ENCODE measurements at regions not wholly inside any gene's neighbourhood (a gene's known extent, or its start where the extent isn't known, plus 50 kb on each side); places are given as distances from the start of the nearest gene placed in this dataset.

GRCh38 chr10:78527296-78527695 lies 493.6 kb downstream of the RPS24 start:
- Histone ChIP-seq H2AFZ (ENCODE audit: low read length) (no peak overlapping the region), H3K4me2 (ENCODE audit: extremely low read depth, insufficient read depth, low read length) (no peak overlapping the region), H3K4me3 (replicated peaks in 1 of 4; ENCODE audit: control extremely low read depth in 1 of 4, insufficient read depth in 1 of 4, low read depth in 3 of 4, low read length in 4 of 4) (no peak overlapping the region), H3K79me2 (ENCODE audit: control insufficient read depth, insufficient read depth, low read length) (no peaks in the 10 kb centered on the region), H4K20me1 (ENCODE audit: control insufficient read depth, extremely low read depth, insufficient read depth, low read length) (no peaks in the 10 kb centered on the region), H3K36me3 (ENCODE audit: control insufficient read depth, insufficient read depth, low read length) (no peaks in the 10 kb centered on the region), H3K27ac (ENCODE audit: insufficient read depth, low read length) (no peak overlapping the region), H3K9ac (ENCODE audit: insufficient read depth, low read length) (no peak overlapping the region), H3K4me1 (ENCODE audit: control insufficient read depth, extremely low read depth, insufficient read depth, low read length) (no peaks in the 10 kb centered on the region), H3K9me3 (ENCODE audit: control insufficient read depth, insufficient read depth, low read depth, low read length) (no peaks in the 10 kb centered on the region), H3K27me3 (ENCODE audit: control insufficient read depth, insufficient read depth, low read length) (no peaks in the 10 kb centered on the region)
- DNase-seq (ENCODE audit: low read depth in 2 of 2): no peak
- TF ChIP-seq EZH2 (IDR thresholded peaks at IDR 0.05; ENCODE audit: low read length, missing control alignments) (no peak), CTCF (conservative IDR thresholded peaks at IDR 0.05 in 1 of 2, IDR thresholded peaks at IDR 0.05 in 1 of 2; ENCODE audit: low read depth in 1 of 2, low read length in 2 of 2) (no peak)

- H3K27me3 ChIP-seq (ENCODE audit: control insufficient read depth, insufficient read depth, low read length): no peaks in the 10 kb centered on the region
- no peaks in the 10 kb centered on the region for H3K36me3 ChIP-seq (ENCODE audit: control insufficient read depth, insufficient read depth, low read length)
Observed at GRCh38 chr10:78528749-78529204, 495.1 kb downstream of the RPS24 start.

GRCh38 chr10:78529262-78529661 lies 495.6 kb downstream of the RPS24 start:
- no peak overlapping the region for H3K4me3 ChIP-seq (replicated peaks in 1 of 4; ENCODE audit: control extremely low read depth in 1 of 4, insufficient read depth in 1 of 4, low read depth in 3 of 4, low read length in 4 of 4)
- TF ChIP-seq CTCF (conservative IDR thresholded peaks at IDR 0.05 in 1 of 2, IDR thresholded peaks at IDR 0.05 in 1 of 2; ENCODE audit: low read depth in 1 of 2, low read length in 2 of 2) (no peak), EZH2 (IDR thresholded peaks at IDR 0.05; ENCODE audit: low read length, missing control alignments) (no peak)

More at GRCh38 chr10:78528749-78529204, 495.1 kb downstream of the RPS24 start:
- H3K79me2 ChIP-seq (ENCODE audit: control insufficient read depth, insufficient read depth, low read length): no peaks in the 10 kb centered on the region
- H3K4me3 ChIP-seq (replicated peaks in 1 of 4; ENCODE audit: control extremely low read depth in 1 of 4, insufficient read depth in 1 of 4, low read depth in 3 of 4, low read length in 4 of 4): no peak overlapping the region
- H3K4me2 ChIP-seq (ENCODE audit: extremely low read depth, insufficient read depth, low read length): no peak overlapping the region
- no peaks in the 10 kb centered on the region for H3K4me1 ChIP-seq (ENCODE audit: control insufficient read depth, extremely low read depth, insufficient read depth, low read length)
- H2AFZ ChIP-seq (ENCODE audit: low read length): no peak overlapping the region
- TF ChIP-seq CTCF (conservative IDR thresholded peaks at IDR 0.05 in 1 of 2, IDR thresholded peaks at IDR 0.05 in 1 of 2; ENCODE audit: low read depth in 1 of 2, low read length in 2 of 2) (no peak), EZH2 (IDR thresholded peaks at IDR 0.05; ENCODE audit: low read length, missing control alignments) (no peak)
- H3K9me3 ChIP-seq (ENCODE audit: control insufficient read depth, insufficient read depth, low read depth, low read length): no peaks in the 10 kb centered on the region
- DNase-seq (ENCODE audit: low read depth in 2 of 2): no peak
- H3K27ac ChIP-seq (ENCODE audit: insufficient read depth, low read length): no peak overlapping the region
- H4K20me1 ChIP-seq (ENCODE audit: control insufficient read depth, extremely low read depth, insufficient read depth, low read length): no peaks in the 10 kb centered on the region
- H3K9ac ChIP-seq (ENCODE audit: insufficient read depth, low read length): no peak overlapping the region

More at GRCh38 chr10:78529262-78529661, 495.6 kb downstream of the RPS24 start:
- Histone ChIP-seq H4K20me1 (ENCODE audit: control insufficient read depth, extremely low read depth, insufficient read depth, low read length) (no peaks in the 10 kb centered on the region), H3K9me3 (ENCODE audit: control insufficient read depth, insufficient read depth, low read depth, low read length) (no peaks in the 10 kb centered on the region), H3K9ac (ENCODE audit: insufficient read depth, low read length) (no peak overlapping the region), H3K4me1 (ENCODE audit: control insufficient read depth, extremely low read depth, insufficient read depth, low read length) (no peaks in the 10 kb centered on the region), H3K79me2 (ENCODE audit: control insufficient read depth, insufficient read depth, low read length) (no peaks in the 10 kb centered on the region), H3K27ac (ENCODE audit: insufficient read depth, low read length) (no peak overlapping the region), H3K27me3 (ENCODE audit: control insufficient read depth, insufficient read depth, low read length) (no peaks in the 10 kb centered on the region), H3K36me3 (ENCODE audit: control insufficient read depth, insufficient read depth, low read length) (no peaks in the 10 kb centered on the region), H2AFZ (ENCODE audit: low read length) (no peak overlapping the region), H3K4me2 (ENCODE audit: extremely low read depth, insufficient read depth, low read length) (no peak overlapping the region)
- no peak for DNase-seq (ENCODE audit: low read depth in 2 of 2)
